Kidney (tissue), 13 donors: ENCODE measurements at regions not wholly inside any gene's neighbourhood (a gene's known extent, or its start where the extent isn't known, plus 50 kb on each side); places are given as distances from the start of the nearest gene placed in this dataset.
A peak's percentile ranks its signal among the peaks of the same experiment; 100 is the strongest.

Source experiments
- DNase-seq, 5 donors: peaks; one replicate each; pipeline ENCODE4 v3.0.0-alpha.2; 2013 to 2020
- FAIRE-seq: peaks from 2 replicates; lab custom pipeline; 2012; peaks lifted over from hg19 to GRCh38; lab: Jason Lieb, UNC
- H3K27ac ChIP-seq, 2 donors: one replicate each; pipeline ENCODE4 v1.7.0; 2013; ENCODE audit warnings: low read depth in 2 of 2, low read length in 2 of 2, inconsistent platforms in 1 of 2
- H3K27me3 ChIP-seq: one replicate; pipeline ENCODE4 v1.7.1; 2013; ENCODE audit warnings: low read length, inconsistent platforms; ENCODE audit not compliant: control insufficient read depth, insufficient read depth
- H3K36me3 ChIP-seq, 3 donors: one replicate each; pipeline versions ENCODE4 v1.7.0 to v1.7.1; 2013; ENCODE audit warnings: low read length in 3 of 3, control low read depth in 1 of 3, inconsistent platforms in 1 of 3; ENCODE audit not compliant: insufficient read depth in 3 of 3, control insufficient read depth in 2 of 3
- H3K4me1 ChIP-seq, 3 donors: one replicate each; pipeline versions ENCODE4 v1.7.0 to v1.7.1; 2013; ENCODE audit warnings: low read length in 3 of 3, inconsistent platforms in 1 of 3, low read depth in 1 of 3; ENCODE audit not compliant: control insufficient read depth in 2 of 3, insufficient read depth in 2 of 3
- H3K4me3 ChIP-seq, 3 donors: one replicate each; pipeline versions ENCODE4 v1.7.0 to v1.8.1; 2013; ENCODE audit warnings: low read length in 3 of 3, control low read depth in 1 of 3, inconsistent platforms in 1 of 3
- H3K9ac ChIP-seq, 3 donors: one replicate each; pipeline versions ENCODE4 v1.7.0 to v1.7.1; 2013; ENCODE audit warnings: low read length in 3 of 3, control low read depth in 1 of 3, inconsistent platforms in 1 of 3
- H3K9me3 ChIP-seq, 3 donors: one replicate each; pipeline versions ENCODE4 v1.7.0 to v1.7.1; 2013; ENCODE audit warnings: low read length in 3 of 3, control low read depth in 1 of 3, inconsistent platforms in 1 of 3; ENCODE audit not compliant: control insufficient read depth in 2 of 3, insufficient read depth in 1 of 3
- CTCF ChIP-seq: IDR thresholded peaks from 3 replicates; pipeline ENCODE4 v1.5.1; 2012; ENCODE audit warnings: mild to moderate bottlenecking, moderate library complexity, borderline replicate concordance; ENCODE audit not compliant: insufficient read depth; ENCODE audit errors: extremely low read depth
- intact Hi-C: fragments of 100-400 bp; cut with DNase I; formaldehyde crosslinking; loops from one replicate; pipeline ENCODE4 v1.11.1; 2022
- donor health status: control.
- donor health status: control.
- donor health status: control.
- donor health status: control.
- donor health status: control.
- donor health status: DM: yes; HTN: yes; CAD: no.
- donor health status: Normal renal cell carcinoma (clear cell type).

GRCh38 chr17:49901460-49902331, 53.8 kb upstream of the TAC4 start:
- no peaks in the 10 kb centered on the region for H3K36me3 ChIP-seq

DNA sequence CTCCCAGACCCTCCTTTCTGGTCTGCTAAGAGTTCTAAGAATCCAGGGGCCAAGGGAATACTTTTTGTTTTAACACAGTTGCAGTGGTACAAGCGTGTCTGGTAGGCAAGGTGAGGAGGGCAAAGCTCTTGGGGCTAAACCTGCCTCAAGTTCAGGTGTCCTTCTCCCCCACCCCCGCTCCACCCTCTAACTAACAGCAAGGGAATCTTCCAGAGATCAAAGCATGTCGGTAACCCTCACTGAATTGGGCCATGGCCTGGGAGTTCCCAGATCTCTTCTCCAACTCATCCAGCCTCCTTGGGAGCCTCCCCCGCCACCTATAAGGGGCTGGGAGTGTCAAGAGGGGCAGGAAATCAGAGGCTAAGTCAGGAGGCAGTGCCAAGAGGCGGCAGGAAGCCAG, 55.7 kb upstream of the TAC4 start:
- Histone ChIP-seq H3K27ac (no peak overlapping the region), H3K9me3 (no peaks in the 10 kb centered on the region), H3K36me3 (no peaks in the 10 kb centered on the region), H3K27me3 (no peaks in the 10 kb centered on the region), H3K4me1 (peaks cover 0 to 3% (median 0%) of the 10 kb centered on the region in 3 donors), H3K9ac (no peak overlapping the region), H3K4me3 (no peak overlapping the region)
- no peak for TF ChIP-seq CTCF
- intact Hi-C loops = no loop called here
- DNase-seq (no peak), FAIRE-seq (no peak)

More at GRCh38 chr17:49901460-49902331, 53.8 kb upstream of the TAC4 start:
- H3K4me1 ChIP-seq = peaks cover 0 to 3% (median 0%) of the 10 kb centered on the region in 3 donors
- TF ChIP-seq CTCF = no peak
- no peak overlapping the region for H3K9ac ChIP-seq
- FAIRE-seq = no peak
- H3K9me3 ChIP-seq = no peaks in the 10 kb centered on the region
- no peaks in the 10 kb centered on the region for H3K27me3 ChIP-seq
- H3K4me3 ChIP-seq = no peak overlapping the region
- DNase-seq = peak in 4 of 5 donors; percentile 54 to 77 (median 65)
- intact Hi-C loops = no loop called here
- H3K27ac ChIP-seq = no peak overlapping the region

GRCh38 chr17:49904893-49905292, 57.0 kb upstream of the TAC4 start:
- H3K9me3 ChIP-seq = no peaks in the 10 kb centered on the region
- no peak overlapping the region for H3K27ac ChIP-seq
- H3K4me1 ChIP-seq = peaks cover 0 to 3% (median 0%) of the 10 kb centered on the region in 3 donors
- FAIRE-seq = no peak
- no peaks in the 10 kb centered on the region for H3K36me3 ChIP-seq
- no peak for DNase-seq
- H3K27me3 ChIP-seq = no peaks in the 10 kb centered on the region
- H3K4me3 ChIP-seq = no peak overlapping the region
- intact Hi-C loops = no loop called here
- TF ChIP-seq CTCF = no peak
- H3K9ac ChIP-seq = no peak overlapping the region
